Esophagus squamous epithelium (tissue), 4 donors: ENCODE measurements at regions not wholly inside any gene's neighbourhood (a gene's known extent, or its start where the extent isn't known, plus 50 kb on each side); places are given as distances from the start of the nearest gene placed in this dataset.

Source experiments
- CTCF ChIP-seq, 6 experiments: fragments of 450-650 bp in 4 of 6; fragments of 200-600 bp in 2 of 6; sonication (generic) in 2 of 6; IDR thresholded peaks; one replicate each; pipeline ENCODE4 v1.5.1; 2016 to 2019; ENCODE audit warnings: antibody characterized with exemption in 6 of 6, mild to moderate bottlenecking in 4 of 6, moderate library complexity in 4 of 6
- POLR2A ChIP-seq, 4 donors: fragments of 450-650 bp; IDR thresholded peaks; one replicate each; pipeline ENCODE4 v1.6.1; 2017; ENCODE audit warnings: antibody characterized with exemption in 4 of 4, mild to moderate bottlenecking in 4 of 4, moderate library complexity in 3 of 4

- TF ChIP-seq POLR2A (IDR thresholded peaks at IDR 0.05) = no peak
- TF ChIP-seq CTCF (IDR thresholded peaks at IDR 0.05) = no peak
These were observed 309.6 kb upstream of the TRIB2 start for GRCh38 chr2:12407160-12407559.
